GM23338 (cell line): ENCODE measurements at regions not wholly inside any gene's neighbourhood (a gene's known extent, or its start where the extent isn't known, plus 50 kb on each side); places are given as distances from the start of the nearest gene placed in this dataset.

Experiments
- CREB1 ChIP-seq: fragments of 250-450 bp; sonication (Bioruptor Pico); IDR thresholded peaks from 2 replicates; pipeline ENCODE4 v1.5.0; 2020; ENCODE audit warnings: low read depth, mild to moderate bottlenecking, moderate library complexity
- CTCF ChIP-seq, 2 experiments: fragments of 200-600 bp in 1 of 2; sonication (generic) in 1 of 2; conservative IDR thresholded peaks; 2 replicates each; pipeline versions ENCODE4 v1.5.1 to v1.6.1; 2016 to 2017; ENCODE audit warnings: antibody characterized with exemption in 2 of 2, low read depth in 2 of 2, mild to moderate bottlenecking in 2 of 2, moderate library complexity in 1 of 2
- EZH2 ChIP-seq: fragments of 200-600 bp; sonication (generic); IDR thresholded peaks from one replicate; pipeline ENCODE4 v1.8.0; 2017; ENCODE audit warnings: antibody characterized with exemption, mild to moderate bottlenecking, low read depth; ENCODE audit not compliant: unreplicated experiment
- EZH2phosphoT487 ChIP-seq: fragments of 200-600 bp; sonication (generic); IDR thresholded peaks from one replicate; pipeline ENCODE4 v1.8.1; 2018; ENCODE audit warnings: antibody characterized with exemption; ENCODE audit not compliant: unreplicated experiment
- JUNB ChIP-seq: IDR thresholded peaks from one replicate; pipeline ENCODE4 v1.6.1; 2016; ENCODE audit warnings: antibody characterized with exemption; ENCODE audit not compliant: unreplicated experiment
- POLR2AphosphoS5 ChIP-seq: IDR thresholded peaks from 2 replicates; pipeline ENCODE4 v1.6.1; 2016; ENCODE audit warnings: antibody characterized with exemption, low read depth
- REST ChIP-seq: IDR thresholded peaks from one replicate; pipeline ENCODE4 v1.6.1; 2018; ENCODE audit warnings: antibody characterized with exemption; ENCODE audit not compliant: unreplicated experiment
- STAT1 ChIP-seq: IDR thresholded peaks from one replicate; pipeline ENCODE4 v1.6.1; 2016; ENCODE audit warnings: antibody characterized with exemption; ENCODE audit not compliant: unreplicated experiment

- no peak for TF ChIP-seq CTCF (conservative IDR thresholded peaks at IDR 0.05; ENCODE audit: low read depth in 2 of 2)
- TF ChIP-seq EZH2, result no peak
- no peak for TF ChIP-seq REST
- no peak for TF ChIP-seq CREB1 (CRISPR knock-in tag)
- no peak for TF ChIP-seq EZH2phosphoT487
- TF ChIP-seq POLR2AphosphoS5, result no peak
- no peak for TF ChIP-seq JUNB
- no peak for TF ChIP-seq STAT1
Measured at GRCh38 chr7:117951285-117951684, 78.0 kb upstream of the CTTNBP2 start.
